Left forelimb (tissue), 1 donor: ENCODE measurements at regions not wholly inside any gene's neighbourhood (a gene's known extent, or its start where the extent isn't known, plus 50 kb on each side); places are given as distances from the start of the nearest gene placed in this dataset.

Experiments
- DNase-seq: peaks from one replicate; pipeline ENCODE4 v3.0.0-alpha.2; 2018; ENCODE audit warnings: low spot score

DNA sequence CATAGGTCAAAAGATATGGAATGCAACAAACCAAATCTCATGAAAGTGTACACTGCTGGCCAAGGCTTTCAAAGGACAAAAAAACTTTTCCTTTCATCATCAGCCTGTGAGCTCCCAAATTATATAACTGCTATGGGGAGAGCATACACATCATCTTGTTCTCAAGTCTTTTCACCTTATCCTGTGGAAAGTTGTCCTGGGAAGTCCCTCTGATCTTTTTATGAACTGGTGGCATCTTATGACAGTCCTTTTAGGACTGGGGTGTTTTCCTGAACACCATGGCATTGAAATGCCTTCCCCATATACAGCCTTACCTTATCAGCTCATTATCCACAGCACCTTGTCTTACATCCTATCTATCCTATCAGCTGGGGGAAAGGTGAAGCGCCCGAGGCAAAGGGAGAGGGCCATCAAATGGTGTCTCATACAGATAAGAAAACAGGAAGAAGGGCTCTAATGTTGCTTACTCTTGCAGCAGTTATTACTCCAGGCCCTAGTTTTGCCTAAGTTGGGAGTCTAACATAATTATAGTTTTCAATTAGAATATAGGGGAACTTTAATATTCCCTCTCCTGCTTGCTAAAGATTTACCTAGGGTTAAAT lies 61.5 kb upstream of the GOLIM4 start:
- no peak for DNase-seq

DNA sequence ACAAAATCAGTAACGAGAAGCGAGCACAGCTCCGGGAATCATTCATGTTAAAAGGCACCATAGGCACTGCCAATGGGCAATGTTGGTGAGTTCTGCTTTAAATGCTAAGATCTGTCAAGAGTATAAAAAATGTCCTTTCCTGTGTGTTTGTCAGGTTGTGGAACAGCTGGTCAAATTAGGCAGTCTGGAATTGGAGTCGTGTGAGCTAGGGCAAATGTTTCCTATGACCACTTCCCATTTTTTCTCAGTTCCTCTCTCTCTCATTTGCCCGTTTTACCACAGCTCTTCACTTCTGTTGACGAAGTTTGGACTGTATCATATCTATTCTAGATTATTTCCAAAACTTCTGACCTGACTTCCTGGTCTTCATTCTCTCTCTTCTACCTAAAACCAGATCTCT lies 60.8 kb upstream of the GOLIM4 start:
- no peak for DNase-seq

DNA sequence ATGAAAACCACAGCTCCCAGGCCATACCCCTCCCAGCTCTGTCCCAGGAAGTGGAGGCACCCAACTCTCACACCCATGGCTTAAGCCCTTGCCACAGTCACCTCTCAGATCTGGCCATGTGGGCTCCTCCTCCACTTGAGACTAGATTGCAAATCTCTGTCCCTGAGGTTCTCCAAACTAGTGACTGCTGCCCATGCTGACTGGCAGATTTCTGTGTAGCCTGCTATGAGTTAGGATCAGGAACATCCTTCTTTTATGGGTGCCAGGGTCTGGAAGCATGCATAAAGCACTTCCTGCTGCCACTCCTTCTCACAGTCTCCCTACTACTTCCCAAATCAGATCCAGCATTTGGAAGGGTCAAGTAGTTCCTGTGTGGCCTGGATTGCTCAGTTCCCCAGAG lies 59.6 kb upstream of the GOLIM4 start:
- no peak for DNase-seq

DNA sequence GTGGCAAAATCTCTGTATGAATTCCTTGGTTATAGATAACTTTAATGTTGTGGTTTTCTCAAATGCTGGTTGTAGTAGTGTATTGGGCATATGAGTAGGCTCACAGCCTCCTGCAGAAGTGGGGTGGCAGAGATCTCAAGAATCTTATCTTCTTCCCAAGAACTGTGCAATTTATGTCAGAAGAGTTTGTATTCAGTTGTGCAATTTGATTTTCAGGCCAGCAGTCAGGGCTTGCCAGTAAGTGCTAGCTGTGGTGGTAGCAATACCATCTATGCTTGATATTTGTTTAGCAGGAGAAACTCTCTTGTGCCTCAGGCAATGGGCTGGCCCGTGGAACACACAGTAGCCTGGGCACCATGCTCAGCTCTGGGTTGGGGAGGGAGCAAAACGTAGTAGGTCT lies 58.4 kb upstream of the GOLIM4 start:
- no peak for DNase-seq

GRCh38 chr3:168152149-168152548 lies 56.4 kb upstream of the GOLIM4 start:
- no peak for DNase-seq
